Hippocampal formation (tissue), 2 donors: ENCODE measurements at regions not wholly inside any gene's neighbourhood (a gene's known extent, or its start where the extent isn't known, plus 50 kb on each side); places are given as distances from the start of the nearest gene placed in this dataset.

ENCODE experiments used
- DNase-seq, 2 donors: peaks; one replicate each; lab custom pipeline; 2025; lab: John Stamatoyannopoulos, UW

- no peak for DNase-seq
These were observed 81.3 kb downstream of the FOXL3 start for GRCh38 chr7:371119-371778.

GRCh38 chr7:371779-372545, 82.0 kb downstream of the FOXL3 start:
- no peak for DNase-seq

GRCh38 chr7:372546-372931, 82.6 kb downstream of the FOXL3 start:
- DNase-seq = no peak

- DNase-seq = no peak
These were observed 83.2 kb downstream of the FOXL3 start for GRCh38 chr7:372932-373791.

GRCh38 chr7:373818-374705, 84.1 kb downstream of the FOXL3 start:
- no peak for DNase-seq

GRCh38 chr7:374706-375311, 84.8 kb downstream of the FOXL3 start:
- no peak for DNase-seq

GRCh38 chr7:375321-375831, 85.4 kb downstream of the FOXL3 start:
- DNase-seq = no peak

- no peak for DNase-seq
These were observed 85.9 kb downstream of the FOXL3 start for GRCh38 chr7:375901-376305.

GRCh38 chr7:376306-377079, 86.5 kb downstream of the FOXL3 start:
- no peak for DNase-seq

GRCh38 chr7:377080-378040, 87.4 kb downstream of the FOXL3 start:
- no peak for DNase-seq

GRCh38 chr7:378041-378420, 88.1 kb downstream of the FOXL3 start:
- no peak for DNase-seq

- no peak for DNase-seq
These were observed 88.8 kb downstream of the FOXL3 start for GRCh38 chr7:378551-379455.

GRCh38 chr7:379456-380138, 89.6 kb downstream of the FOXL3 start:
- no peak for DNase-seq

GRCh38 chr7:380139-380485, 90.1 kb downstream of the FOXL3 start:
- DNase-seq = no peak

GRCh38 chr7:380711-381210, 90.8 kb downstream of the FOXL3 start:
- DNase-seq = no peak

GRCh38 chr7:381211-382042, 91.5 kb downstream of the FOXL3 start:
- DNase-seq = no peak

GRCh38 chr7:382043-382400, 92.1 kb downstream of the FOXL3 start:
- no peak for DNase-seq
